VCaP (cell line): ENCODE measurements at regions not wholly inside any gene's neighbourhood (a gene's known extent, or its start where the extent isn't known, plus 50 kb on each side); places are given as distances from the start of the nearest gene placed in this dataset.

Source experiments
- H3K27ac ChIP-seq: fragments of 450-650 bp; 2 replicates; pipeline ENCODE4 v1.5.1; 2017
- TF ChIP-seq, protein P1 (sequence below): fragments of 450-650 bp; conservative IDR thresholded peaks from 2 replicates; pipeline ENCODE4 v1.5.1; 2017; ENCODE audit warnings: mild to moderate bottlenecking, moderate library complexity

- TF ChIP-seq, protein P1, sequence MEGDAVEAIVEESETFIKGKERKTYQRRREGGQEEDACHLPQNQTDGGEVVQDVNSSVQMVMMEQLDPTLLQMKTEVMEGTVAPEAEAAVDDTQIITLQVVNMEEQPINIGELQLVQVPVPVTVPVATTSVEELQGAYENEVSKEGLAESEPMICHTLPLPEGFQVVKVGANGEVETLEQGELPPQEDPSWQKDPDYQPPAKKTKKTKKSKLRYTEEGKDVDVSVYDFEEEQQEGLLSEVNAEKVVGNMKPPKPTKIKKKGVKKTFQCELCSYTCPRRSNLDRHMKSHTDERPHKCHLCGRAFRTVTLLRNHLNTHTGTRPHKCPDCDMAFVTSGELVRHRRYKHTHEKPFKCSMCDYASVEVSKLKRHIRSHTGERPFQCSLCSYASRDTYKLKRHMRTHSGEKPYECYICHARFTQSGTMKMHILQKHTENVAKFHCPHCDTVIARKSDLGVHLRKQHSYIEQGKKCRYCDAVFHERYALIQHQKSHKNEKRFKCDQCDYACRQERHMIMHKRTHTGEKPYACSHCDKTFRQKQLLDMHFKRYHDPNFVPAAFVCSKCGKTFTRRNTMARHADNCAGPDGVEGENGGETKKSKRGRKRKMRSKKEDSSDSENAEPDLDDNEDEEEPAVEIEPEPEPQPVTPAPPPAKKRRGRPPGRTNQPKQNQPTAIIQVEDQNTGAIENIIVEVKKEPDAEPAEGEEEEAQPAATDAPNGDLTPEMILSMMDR: no peak
- H3K27ac ChIP-seq: no peak overlapping the region
Observed at GRCh38 chr1:103372866-103373265, 152.6 kb upstream of the RNPC3 start.

DNA sequence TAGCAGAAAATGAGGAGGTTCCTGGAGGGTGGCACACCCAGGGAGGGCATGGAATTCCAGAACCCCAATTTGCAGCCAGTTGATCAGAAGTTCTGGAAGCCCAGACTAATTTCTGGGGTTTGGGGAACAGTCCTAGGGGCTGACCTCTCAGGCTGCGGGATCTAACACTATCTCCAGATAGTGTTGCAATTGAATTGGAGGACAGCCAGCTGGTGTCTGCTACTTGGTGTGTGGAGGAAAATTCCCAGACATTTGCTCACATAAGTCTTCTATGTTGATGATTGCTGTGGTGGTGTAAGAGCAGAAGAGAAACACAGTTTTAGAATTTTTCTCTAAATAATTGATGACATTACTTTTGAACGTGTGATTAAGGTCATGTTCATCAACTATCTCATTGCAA is 154.3 kb upstream of the RNPC3 start:
- TF ChIP-seq, protein P1: no peak

DNA sequence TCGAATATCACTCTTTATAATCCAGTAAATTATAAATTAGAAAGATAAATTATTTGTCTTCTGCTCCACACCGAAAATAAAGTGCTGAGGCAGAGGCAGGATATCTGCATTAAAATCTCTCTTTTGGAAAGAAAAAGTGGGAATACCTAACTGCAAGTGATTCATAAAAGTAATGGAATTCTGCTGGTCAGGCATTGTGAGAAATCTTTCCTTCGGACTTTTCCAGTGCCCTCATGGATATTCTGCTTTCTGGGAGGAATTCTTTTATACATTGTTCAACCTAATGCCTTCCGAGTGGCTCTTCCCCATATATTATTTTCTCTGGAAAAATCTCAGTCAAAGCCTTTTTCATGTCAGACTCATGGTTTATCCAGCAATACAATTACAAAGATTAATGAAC is 158.3 kb upstream of the RNPC3 start:
- TF ChIP-seq, protein P1: no peak

More for the DNA sequence above, 154.3 kb upstream of the RNPC3 start:
- no peak overlapping the region for H3K27ac ChIP-seq

GRCh38 chr1:103365860-103366569 is 159.5 kb upstream of the RNPC3 start:
- TF ChIP-seq, protein P1: no peak
- H3K27ac ChIP-seq: no peak overlapping the region

More for the DNA sequence above, 158.3 kb upstream of the RNPC3 start:
- no peak overlapping the region for H3K27ac ChIP-seq

GRCh38 chr1:103363008-103363365 is 162.5 kb upstream of the RNPC3 start:
- H3K27ac ChIP-seq: no peak overlapping the region
- TF ChIP-seq, protein P1: no peak

DNA sequence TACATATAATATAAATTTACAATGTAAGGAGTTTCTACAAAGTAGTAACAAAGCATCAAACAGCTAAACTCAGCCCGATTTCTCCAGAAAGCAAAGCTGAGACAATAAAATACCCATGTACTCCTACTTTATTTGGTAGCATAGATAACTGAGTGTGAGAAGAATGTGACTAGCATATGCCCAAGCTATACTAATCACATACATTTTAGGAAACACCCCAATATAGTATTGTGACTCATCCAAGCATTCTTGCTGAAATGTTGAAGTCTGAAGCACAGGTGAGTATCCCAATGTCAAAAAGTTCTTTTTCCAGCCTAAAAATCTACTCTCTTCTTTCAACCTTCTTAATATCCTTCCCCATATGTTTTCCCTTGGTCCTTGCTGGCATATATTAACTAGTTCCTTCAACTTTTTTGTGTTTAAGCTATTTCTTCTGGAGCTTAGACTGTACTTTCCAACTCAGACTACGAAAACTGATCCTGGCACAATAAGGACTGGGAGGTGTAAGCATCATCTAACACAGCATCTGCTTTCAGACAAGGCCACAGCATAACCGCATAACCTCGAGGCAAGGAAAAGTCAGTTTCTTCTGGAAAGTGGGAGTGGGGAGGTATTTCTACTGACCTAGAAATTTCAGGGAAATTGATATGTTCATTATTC is 163.0 kb upstream of the RNPC3 start:
- no peak overlapping the region for H3K27ac ChIP-seq
- TF ChIP-seq, protein P1: no peak

- no peak overlapping the region for H3K27ac ChIP-seq
- TF ChIP-seq, protein P1: no peak
Observed at GRCh38 chr1:103353391-103353790, 172.1 kb upstream of the RNPC3 start.
